Activated CD4-positive, alpha-beta T cell treated with anti-CD3 and anti-CD28 coated beads, Interleukin-10, Interleukin-2, amounts not matched to agents 100 ng/mL and 50 ng/mL, durations not matched to agents 16 hours and 8 hours (primary cell): ENCODE measurements at regions not wholly inside any gene's neighbourhood (a gene's known extent, or its start where the extent isn't known, plus 50 kb on each side); places are given as distances from the start of the nearest gene placed in this dataset.
"Not testable (repeated sequence)": the region's sequence is repeated elsewhere in the genome, so short reads cannot be mapped to it uniquely, and the experiment has no call there.

Experiments used
- DNase-seq: peaks from one replicate; pipeline ENCODE4 v3.0.0-alpha.2; 2020

DNA sequence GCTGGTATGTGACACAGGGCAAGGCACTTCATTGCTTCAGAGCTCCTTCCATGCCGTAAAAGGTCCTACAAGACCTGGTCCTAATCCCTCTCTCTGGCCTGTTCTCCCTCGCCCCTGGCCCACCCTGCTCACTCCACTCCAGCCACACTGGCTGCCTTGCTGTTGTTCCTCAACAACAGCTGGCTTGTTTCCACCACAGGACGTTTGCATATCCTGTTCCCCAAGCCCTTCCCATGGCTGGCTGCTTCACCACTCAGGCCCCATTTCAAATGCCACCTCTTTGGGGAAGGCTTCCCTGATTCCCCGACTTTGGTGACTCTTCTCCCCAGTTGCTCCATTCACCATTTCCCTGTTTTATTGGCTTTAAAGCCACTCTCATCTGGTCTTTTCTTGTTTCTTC is 129.1 kb upstream of the ALDH3B2 start:
- not testable (repeated sequence) for DNase-seq

DNA sequence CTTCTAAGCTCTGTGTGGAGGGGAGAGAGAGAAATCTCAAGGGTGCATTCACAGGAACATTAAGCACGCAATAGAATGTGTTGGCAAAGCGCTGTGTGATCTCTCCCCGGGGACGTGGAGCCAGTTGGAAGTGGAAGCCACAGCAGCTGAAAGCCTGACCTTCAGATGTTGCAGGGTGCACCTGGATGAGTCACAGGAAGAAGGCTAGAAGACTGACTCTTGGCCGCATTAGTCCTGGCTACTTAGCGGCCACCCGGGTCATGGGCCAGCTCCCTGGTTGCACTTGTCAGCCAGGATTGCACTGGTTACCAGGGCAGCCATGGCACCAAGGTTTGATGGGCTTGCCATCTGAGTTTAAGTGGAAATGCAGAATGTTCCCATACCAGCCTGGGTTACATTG is 128.6 kb upstream of the ALDH3B2 start:
- not testable (repeated sequence) for DNase-seq

DNA sequence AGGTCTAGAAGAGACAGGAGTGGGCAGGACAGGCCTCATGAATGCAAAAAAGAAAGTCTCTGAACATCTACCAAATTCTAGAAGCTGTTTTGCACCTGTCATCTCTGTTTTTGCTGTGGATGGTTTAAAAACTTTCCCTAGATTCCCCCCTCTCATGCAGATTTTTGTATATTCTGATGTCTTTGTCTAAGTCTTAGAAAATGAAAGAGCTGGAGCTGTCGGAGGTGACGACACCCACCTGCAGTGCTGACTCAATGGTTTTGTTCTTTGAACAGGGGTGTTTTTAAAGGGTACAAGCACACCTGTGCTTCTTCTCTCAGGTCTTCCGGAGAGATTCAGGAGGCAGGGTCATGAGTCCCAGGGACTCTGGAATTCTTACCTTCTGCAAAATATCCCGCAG is 128.2 kb upstream of the ALDH3B2 start:
- DNase-seq, result not testable (repeated sequence)

DNA sequence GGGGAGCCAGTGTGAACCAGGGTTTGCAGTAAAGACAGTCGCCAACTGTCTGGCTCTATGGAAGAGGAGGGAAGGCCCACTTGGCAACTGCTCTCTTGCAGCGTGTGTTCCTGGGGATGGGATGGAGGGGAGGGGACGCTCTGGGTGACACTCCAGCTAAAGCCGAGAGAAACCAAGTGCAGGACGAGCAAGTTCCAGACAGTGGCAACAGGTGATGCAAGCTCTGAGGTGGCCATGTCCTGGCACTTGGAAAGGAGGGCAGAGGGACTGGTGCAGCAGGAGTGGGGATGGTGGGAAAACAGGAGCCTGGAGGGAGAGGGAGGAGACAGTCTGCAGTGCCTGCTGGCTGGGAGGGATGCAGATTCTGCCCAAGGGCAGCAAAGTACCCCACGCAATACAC is 127.0 kb upstream of the ALDH3B2 start:
- DNase-seq, result not testable (repeated sequence)

DNA sequence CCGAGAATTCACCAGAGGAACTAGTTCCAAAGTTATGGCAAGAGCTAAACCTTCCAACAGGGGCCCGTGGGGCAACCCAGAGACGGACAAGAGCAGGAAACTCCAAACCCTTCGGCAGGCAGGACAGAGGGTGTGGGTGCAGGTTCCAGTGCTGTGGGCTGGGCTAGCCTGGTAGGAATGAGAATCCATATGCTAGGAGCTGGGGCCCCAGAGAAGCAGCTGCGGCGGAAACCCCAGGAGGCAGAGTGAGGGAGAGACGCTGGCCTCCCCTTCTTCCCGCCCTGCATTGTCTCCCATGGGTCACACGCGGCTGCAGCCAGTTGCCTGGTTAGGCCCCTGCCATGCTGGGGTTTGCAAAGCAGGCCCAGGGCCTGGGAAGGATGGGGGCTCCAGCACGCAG is 126.2 kb upstream of the ALDH3B2 start:
- DNase-seq, result not testable (repeated sequence)

DNA sequence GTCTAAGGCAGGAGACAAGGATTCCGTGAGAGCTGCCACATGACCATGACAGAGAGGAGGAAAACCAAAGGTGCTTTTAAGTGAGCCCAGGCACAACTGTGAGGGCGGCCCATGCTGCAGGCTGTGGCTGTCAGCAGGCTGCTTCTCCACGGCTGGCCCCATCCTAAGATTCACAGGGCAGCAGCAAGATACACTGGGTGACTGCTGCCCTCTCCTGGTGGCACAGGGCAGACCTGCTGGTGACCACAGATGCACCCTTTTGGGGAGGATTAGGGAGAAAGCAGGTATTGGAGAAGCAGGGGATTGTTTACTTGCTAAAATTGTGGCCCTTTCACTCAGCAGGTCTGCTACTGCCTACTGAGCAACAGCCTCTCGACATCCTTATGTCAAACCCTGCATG is 125.4 kb upstream of the ALDH3B2 start:
- DNase-seq, result not testable (repeated sequence)

DNA sequence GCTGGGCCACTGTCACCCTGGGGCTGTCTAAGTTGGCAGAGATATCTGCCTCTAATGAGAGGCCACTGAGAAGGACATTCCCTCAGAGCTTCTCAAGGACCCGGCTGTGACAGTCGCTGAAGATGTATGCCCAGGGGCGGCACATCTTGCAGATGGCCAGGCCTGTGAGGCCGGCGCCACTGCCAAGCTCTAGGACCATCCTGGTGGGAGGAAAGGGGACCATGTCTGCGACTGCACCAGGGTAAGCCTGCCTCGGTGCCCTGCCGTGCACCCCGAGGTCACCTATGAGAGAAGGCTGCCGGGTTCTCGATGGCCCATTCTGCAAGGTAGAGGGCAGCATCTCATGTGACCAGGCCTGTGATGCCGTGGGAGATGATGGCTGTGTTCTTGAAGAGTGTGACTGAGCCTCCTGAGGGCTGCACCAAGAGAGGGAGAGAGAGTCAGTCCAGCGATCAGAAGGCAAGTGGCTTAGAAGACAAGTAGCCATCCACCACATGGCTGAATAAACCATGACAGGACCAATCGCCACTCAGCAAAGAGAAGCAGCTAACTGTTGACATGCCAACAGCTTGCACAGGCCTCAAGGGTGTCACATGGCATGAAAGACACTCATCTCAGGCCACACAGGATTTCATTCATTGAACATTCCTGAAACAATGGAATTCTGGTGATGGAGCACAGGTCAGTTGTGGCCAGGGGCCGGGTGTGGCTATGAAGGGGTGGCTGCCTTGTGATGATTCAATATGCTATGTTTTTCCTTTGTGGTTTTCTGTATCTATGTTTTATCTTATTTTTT is 123.5 kb upstream of the ALDH3B2 start:
- DNase-seq, result not testable (repeated sequence)

DNA sequence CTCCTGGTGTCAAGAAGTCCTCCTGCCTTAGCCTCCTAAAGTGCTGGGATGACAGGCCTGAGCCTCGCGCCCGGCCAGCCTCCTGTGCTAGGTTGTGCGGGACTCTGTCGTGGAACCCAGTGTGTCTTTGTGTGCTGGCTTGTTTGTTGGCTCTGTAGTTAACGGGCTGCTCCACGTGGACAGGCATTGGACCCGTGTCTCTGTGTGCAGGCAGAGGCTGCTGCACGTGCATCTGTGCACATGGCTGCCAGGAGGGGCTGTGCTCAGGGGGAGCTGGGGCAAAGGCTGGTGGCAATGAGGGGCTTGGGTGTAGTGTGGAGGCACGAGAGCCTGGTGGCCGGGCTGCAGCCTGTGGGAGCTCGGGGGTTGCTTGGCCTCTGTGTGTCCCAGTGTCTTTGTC is 121.3 kb upstream of the ALDH3B2 start:
- DNase-seq, result no peak

DNA sequence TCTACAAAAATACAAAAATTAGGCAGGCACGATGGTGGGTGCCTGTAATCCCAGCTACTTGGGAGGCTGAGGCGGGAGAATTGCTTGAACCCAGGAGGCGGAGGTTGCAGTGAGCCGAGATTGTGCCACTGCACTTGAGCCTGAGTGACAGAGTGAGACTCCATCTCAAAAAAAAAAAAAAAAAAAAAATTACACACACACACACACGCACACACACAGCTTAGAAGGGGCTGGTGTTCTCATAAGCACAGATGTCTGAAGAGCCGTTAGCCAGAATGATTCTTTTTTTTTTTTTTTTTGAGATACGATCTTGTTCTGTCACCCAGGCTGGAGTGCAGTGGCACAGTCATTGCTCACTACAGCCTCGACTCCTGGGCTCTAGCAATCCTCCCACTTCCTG is 119.3 kb upstream of the ALDH3B2 start:
- DNase-seq, result not testable (repeated sequence)

DNA sequence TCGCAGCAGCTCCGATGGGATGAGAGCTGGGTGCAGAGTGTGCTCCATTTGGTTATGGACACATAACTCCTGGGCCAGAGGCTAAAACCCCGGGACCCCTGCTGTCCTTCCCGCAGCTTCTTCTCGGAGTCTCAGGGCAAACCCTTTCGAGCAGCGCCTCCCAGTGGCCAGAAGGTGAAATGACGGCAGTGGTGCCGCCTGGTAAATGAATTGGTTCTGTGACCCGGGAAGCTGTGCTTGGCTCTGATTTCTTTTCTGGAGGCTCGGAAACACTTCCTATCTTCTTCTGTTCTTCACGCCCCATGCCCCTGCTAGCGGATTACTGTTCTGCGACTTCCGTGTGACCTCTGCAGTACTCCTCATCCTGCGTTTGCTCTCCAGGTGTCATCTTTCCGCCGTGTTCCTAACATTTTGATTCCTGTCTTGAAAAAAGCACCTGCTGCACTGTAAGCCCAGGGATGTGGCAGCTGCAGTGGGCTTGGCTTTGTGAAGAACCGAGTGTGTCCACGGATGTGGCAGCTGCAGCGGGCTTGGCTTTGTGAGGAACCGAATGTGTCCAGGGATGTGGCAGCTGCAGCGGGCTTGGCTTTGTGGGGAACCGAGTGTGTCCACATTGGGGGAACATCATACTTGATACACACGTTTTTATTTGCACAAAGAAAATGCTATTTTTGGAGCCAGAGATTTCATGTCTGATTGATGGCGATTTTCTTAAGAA is 118.0 kb upstream of the ALDH3B2 start:
- peak; percentile 50 for DNase-seq

DNA sequence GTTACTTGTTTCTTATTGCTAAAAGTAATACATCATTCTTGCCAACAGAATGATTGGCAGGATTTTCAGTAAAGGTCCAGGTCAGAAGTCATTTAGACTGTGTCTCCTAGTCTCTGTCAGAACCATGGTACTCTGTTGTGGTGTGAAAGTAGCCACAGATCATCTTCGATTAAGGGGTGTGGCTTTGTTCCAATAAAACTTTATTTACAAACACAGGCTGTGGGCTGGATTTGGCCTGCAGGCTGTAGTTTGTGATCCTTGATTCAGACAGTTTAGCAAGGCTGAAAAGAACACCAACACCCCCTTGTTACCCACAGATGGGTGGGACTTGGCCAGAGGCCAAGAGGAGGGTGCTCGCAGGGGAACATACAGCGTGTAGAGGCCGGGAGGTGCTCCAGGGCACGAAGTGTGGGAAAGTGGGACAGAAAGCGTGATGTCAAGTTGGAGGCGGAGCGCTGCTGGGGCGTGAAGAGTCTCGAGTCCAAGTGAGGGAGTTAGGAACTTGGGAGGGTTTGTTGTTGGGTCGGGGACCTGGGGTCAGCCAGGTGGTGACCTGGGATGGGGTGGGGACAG is 117.3 kb upstream of the ALDH3B2 start:
- not testable (repeated sequence) for DNase-seq

DNA sequence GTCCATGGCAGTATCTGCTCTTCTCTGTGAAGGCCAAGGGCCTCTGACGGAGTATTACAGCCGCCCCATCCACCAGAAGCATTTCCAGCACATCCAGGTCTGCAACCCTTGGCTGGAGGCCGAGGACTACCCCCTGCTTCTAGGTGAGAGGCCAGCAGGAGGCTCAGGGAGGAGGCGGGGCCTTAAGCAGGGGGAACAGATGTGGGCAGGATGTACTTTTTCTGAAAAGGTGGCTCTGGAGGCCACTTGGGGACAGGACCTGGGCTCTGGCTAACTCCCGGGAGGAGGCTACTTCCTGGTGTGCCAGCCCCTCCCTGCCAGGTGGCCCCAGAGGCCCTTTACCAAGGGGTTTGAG is 113.9 kb upstream of the ALDH3B2 start:
- not testable (repeated sequence) for DNase-seq

DNA sequence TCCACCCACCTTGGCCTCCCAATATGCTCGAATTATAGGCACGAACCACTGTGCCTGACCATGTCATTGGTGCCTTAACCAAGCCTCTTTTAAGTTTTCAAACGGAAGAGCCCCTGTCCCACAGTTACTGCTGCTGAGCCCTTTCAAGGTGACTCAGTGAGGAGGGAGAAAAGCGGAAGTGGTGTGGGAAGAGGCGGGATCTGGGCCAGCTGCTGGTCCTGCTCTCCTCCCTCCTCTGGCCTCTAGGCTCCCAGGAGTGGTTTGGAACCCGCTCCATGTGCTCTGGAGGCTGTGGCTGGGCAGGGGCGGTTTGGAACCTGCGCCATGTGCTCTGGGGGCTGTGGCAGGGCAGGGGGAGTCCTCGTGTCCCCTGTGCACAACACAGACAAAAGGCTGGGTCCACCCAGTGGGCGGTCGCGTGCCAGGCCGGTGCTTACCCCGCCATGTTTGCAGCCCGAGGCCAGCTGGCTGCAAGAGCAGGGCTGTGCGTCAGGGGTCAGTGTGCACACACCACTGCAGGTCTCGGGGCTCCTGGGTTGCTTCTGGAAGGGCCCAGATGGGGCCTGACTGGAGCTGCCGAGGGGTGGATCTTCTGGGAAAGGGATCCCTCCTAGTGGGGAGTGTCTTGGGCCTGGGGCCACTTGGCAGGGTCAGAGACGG is 113.4 kb upstream of the ALDH3B2 start:
- not testable (repeated sequence) for DNase-seq

DNA sequence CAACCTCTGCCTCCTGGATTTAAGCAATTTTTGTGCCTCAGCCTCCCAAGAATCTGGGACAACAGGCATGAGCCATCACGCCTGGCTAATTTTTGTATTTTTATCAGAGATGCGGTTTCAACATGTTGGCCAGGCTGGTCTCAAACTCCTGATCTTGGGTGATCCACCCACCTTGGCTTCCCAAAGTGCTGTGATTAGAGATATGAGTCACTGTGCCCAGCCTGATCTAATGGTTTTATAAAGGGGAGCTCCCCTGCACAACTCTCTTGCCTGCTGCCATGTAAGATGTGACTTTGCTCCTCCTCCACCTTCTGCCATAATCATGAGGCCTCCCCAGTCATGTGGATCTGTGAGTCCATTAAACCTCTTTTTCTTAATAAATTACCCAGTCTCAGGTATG is 107.5 kb upstream of the ALDH3B2 start:
- not testable (repeated sequence) for DNase-seq

DNA sequence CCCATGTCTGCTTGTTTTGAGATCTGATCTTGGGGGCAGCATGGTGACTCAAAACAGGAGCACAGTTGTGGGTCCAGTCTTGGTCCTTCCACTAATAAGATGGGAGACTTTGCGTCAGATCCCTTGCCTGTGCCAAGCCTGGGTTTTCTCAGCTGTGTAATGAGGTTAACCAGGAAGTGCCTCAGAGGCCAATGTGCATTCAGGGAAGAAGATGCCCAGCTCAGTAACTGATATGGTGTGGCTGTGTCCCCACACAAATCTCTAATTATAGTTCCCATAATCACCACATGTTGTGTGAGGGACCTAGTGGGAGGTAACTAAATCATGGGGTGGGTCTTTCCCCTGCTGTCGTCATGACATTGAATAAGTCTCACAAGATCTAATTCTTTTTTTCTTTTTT is 107.1 kb upstream of the ALDH3B2 start:
- DNase-seq, result not testable (repeated sequence)

DNA sequence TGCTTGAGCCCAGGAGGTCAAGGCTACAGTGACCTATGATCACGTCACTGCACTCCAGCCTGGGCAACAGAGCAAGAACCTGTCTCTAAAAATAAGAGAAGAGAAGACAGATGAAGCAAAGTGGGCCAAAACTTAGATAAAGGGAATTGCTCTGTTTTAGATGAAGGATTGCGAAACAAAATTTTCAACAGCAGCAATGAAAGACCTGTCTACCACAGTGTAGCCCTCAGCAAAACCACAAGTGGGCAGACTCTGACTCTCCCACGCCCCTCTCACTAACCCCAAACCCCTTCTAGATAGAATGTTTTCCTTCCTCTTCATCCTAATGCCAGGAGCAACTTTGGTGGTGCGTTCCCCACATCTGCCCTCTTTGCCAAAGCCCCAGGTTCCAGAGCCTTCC is 105.6 kb upstream of the ALDH3B2 start:
- DNase-seq, result no peak

DNA sequence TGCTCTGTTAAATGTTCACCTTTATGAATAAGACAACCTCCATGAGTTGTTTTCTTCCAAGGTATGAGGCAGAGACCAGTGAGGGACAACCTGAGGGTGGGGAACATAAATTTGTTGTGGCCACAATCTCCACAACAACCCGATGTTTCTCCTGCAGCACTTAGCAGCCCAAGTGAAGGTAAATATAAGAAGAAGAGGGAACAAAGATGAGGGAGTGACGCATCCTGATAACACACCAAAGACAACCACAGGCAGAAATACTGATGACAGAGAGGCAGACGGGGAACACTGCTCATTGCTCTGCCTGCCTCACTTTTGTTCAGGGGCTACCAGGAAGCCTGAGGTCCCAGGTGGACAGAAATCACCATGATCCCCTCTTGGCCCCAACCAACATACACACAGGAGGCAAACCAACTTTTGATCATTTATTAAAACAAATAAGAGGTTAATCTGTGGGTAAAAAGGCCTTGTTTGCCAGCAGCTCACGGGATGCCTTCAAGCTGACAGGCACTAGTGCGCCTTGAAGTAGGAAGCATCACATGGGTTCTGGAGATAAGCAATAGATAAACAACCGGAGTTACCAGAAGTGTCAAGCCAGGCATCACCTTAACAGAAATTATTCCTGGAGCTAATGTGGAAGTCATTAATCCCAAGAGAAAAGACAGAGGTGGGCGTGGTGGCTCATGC is 104.9 kb upstream of the ALDH3B2 start:
- DNase-seq, result not testable (repeated sequence)

DNA sequence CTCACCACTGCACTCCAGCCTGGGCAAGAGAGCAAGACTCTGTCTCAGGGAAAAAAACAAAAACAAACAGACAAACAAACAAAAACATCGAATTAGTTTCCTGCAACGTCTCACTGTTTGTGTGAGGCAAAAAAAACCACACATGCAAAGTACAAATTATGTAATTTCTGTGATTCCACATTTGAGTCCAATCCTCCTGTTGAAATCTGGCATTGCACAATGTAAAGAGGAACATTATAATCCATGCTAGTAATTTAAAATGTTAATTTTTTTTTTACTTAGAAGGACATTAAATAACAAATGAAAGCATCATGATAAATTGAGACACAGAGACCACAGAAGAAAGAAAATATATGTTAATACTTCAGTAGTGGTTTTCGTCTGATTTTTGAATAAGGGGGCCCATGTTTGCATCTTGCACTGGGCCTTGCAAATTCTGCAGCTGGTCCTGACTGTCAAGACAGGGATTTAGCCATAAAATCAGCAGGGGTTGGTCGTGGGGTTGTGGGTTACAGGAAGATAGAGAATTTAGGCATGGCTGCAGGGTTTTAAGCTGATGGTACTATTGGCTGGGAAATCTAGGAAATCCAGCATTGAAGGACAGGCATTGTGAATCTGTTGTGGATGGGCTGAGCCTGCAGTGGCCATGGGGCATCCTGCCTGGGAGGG is 102.6 kb upstream of the ALDH3B2 start:
- DNase-seq, result no peak

DNA sequence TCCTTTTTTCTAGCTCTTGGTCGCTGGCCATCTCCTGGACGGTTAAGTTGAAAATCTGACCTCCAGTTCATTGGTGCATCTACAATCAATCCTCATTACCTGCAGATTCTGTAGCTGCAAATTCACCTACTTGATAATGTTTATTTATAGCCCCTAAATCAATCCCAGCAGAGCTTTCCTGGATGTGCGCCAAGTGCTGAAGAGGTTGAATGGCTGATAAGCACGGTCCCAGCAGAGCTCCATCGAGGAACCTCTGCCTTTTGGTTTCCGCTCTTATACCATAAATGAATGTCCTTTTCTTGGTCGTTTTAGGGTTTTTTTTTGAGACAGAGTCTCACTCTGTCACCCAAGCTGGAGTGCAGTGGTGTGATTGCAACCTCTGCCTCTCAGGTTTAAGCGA is 99.8 kb upstream of the ALDH3B2 start:
- DNase-seq, result not testable (repeated sequence)

DNA sequence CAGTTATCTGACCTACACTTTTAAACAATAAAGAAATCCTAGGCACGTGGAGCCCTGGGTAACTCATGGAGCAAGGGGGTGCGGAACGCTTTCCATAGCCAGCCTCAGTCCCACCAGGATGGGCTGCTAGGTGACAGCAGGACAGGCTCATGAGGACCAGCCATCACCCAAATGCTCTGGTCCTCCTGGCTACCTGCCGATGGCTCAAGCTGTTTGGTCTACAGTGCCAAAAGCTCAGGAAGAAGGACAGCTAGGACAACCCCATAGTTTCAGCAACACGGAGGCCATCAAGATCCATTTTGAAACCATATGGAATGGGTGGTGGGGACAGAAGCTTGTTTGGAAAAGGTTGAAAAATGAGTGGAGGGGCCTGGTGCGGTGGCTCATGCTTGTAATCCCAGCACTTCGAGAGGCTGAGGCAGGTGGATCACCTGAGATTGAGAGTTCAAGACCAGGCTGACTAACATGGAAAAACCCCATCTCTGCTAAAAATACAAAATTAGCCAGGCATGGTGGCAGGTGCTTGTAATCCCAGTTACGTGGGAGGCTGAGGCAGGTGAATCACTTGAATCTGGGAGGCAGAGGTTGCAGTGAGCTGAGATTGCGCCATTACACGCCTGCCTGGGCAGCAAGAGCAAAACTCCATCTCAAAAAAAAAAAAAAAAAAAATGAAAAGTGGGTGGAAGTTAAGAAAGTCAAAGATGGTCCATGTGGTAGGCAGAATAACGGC is 93.7 kb upstream of the ALDH3B2 start:
- not testable (repeated sequence) for DNase-seq

DNA sequence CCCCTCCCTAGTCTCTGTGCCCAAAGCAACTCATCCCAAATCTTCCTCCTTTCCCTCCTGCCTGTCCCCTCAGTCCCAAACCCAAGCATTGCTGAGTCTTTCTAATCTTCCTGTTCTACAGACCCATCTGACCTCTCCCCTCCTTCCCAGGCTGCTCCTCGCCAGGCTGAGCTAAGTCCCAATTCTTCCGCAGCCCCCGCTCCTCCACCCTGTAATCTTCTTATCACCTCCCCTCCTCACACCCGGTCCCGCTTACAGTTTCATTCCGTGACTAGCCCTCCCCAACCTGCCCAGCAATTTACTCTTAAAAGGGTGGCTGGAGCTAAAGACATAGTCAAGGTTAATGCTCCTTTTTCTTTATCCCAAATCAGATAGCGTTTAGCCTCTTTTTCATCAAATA is 86.8 kb upstream of the ALDH3B2 start:
- not testable (repeated sequence) for DNase-seq

DNA sequence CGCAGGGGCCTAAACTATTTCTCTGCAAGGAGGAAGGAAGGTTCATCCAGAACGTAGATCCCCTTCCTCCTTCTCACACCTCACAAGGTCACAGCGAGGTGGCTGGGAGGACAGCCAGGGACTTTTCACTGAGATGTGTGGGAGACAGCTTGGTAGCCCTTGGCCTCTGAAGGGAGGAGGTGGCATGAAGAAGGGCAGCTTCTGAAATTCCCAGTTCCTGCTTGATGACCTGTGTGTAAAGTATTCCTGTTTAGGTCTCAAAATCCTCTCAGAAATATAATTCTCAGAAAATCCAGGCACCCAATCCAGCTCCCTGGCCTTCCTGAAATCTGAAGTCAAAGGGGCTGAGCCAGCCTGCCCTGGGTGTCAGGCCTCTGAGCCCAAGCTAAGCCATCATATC is 84.9 kb upstream of the ALDH3B2 start:
- DNase-seq, result not testable (repeated sequence)
